H9 (cell line): ENCODE measurements at regions not wholly inside any gene's neighbourhood (a gene's known extent, or its start where the extent isn't known, plus 50 kb on each side); places are given as distances from the start of the nearest gene placed in this dataset.

Experiments
- DNase-seq: peaks from one replicate; pipeline ENCODE4 v3.0.0-alpha.2; 2017
- H2AFZ ChIP-seq: one replicate; pipeline ENCODE4 v1.6.1; 2013; ENCODE audit warnings: mild to moderate bottlenecking, low read length, control low read depth, moderate library complexity
- H2AK5ac ChIP-seq: 2 replicates; pipeline ENCODE4 v1.6.1; 2013; ENCODE audit warnings: low read length, control low read depth, mixed read lengths; ENCODE audit not compliant: insufficient read length
- H2BK120ac ChIP-seq: one replicate; pipeline ENCODE4 v1.6.1; 2013; ENCODE audit warnings: low read depth, mild to moderate bottlenecking, low read length, control low read depth, inconsistent platforms; ENCODE audit not compliant: poor library complexity, severe bottlenecking
- H2BK12ac ChIP-seq: 2 replicates; pipeline ENCODE4 v1.6.1; 2013; ENCODE audit warnings: low read length, control low read depth, mixed read lengths, low read depth; ENCODE audit not compliant: insufficient read length
- H2BK15ac ChIP-seq: 2 replicates; pipeline ENCODE4 v1.6.1; 2013; ENCODE audit warnings: low read depth, low read length, control low read depth
- H2BK20ac ChIP-seq: one replicate; pipeline ENCODE4 v1.6.1; 2013; ENCODE audit warnings: low read depth, mild to moderate bottlenecking, low read length, control low read depth, inconsistent platforms; ENCODE audit not compliant: poor library complexity, severe bottlenecking
- H2BK5ac ChIP-seq: 2 replicates; pipeline ENCODE4 v1.6.1; 2013; ENCODE audit warnings: low read length, control low read depth, mixed read lengths; ENCODE audit not compliant: insufficient read length
- H3K14ac ChIP-seq: 2 replicates; pipeline ENCODE4 v1.6.1; 2013; ENCODE audit warnings: low read length, control low read depth; ENCODE audit not compliant: insufficient read depth
- H3K18ac ChIP-seq: 2 replicates; pipeline ENCODE4 v1.6.1; 2013; ENCODE audit warnings: low read depth, mild to moderate bottlenecking, mixed read lengths, low read length, control low read depth; ENCODE audit not compliant: insufficient read length
- H3K23ac ChIP-seq: 2 replicates; pipeline ENCODE4 v1.6.1; 2013; ENCODE audit warnings: low read length, control low read depth, mixed read lengths, low read depth; ENCODE audit not compliant: insufficient read length
- H3K23me2 ChIP-seq: 2 replicates; pipeline ENCODE4 v1.6.1; 2013; ENCODE audit warnings: low read depth, mild to moderate bottlenecking, mixed read lengths, low read length, control low read depth; ENCODE audit not compliant: insufficient read length, poor library complexity, severe bottlenecking
- H3K27ac ChIP-seq: 2 replicates; pipeline ENCODE4 v1.5.1; 2013; ENCODE audit warnings: low read length, control low read depth, mixed read lengths, low read depth; ENCODE audit not compliant: insufficient read length
- H3K27me3 ChIP-seq: 2 replicates; pipeline ENCODE4 v1.6.1; 2013; ENCODE audit warnings: low read length, control low read depth, inconsistent platforms; ENCODE audit not compliant: insufficient read depth
- H3K4ac ChIP-seq: 2 replicates; pipeline ENCODE4 v1.6.1; 2013; ENCODE audit warnings: low read depth, mild to moderate bottlenecking, control low read depth, inconsistent platforms, low read length, moderate library complexity
- H3K4me1 ChIP-seq: 2 replicates; pipeline ENCODE4 v1.6.1; 2013; ENCODE audit warnings: low read length, control low read depth, inconsistent platforms; ENCODE audit not compliant: insufficient read depth
- H3K4me2 ChIP-seq: 2 replicates; pipeline ENCODE4 v1.6.1; 2013; ENCODE audit warnings: low read length, control low read depth, mixed read lengths; ENCODE audit not compliant: insufficient read length, insufficient read depth
- H3K56ac ChIP-seq: 2 replicates; pipeline ENCODE4 v1.6.1; 2013; ENCODE audit warnings: low read depth, mild to moderate bottlenecking, mixed read lengths, low read length, control low read depth; ENCODE audit not compliant: insufficient read length
- H3K79me1 ChIP-seq: 2 replicates; pipeline ENCODE4 v1.6.1; 2013; ENCODE audit warnings: low read depth, mild to moderate bottlenecking, moderate library complexity, low read length, control low read depth, inconsistent platforms; ENCODE audit not compliant: insufficient read depth, poor library complexity, severe bottlenecking
- H3K79me2 ChIP-seq: 2 replicates; pipeline ENCODE4 v1.6.1; 2013; ENCODE audit warnings: low read length, control low read depth, inconsistent platforms; ENCODE audit not compliant: insufficient read depth
- H3K9ac ChIP-seq: 2 replicates; pipeline ENCODE4 v1.6.1; 2013; ENCODE audit warnings: low read length, control low read depth, mixed read lengths; ENCODE audit not compliant: insufficient read length; ENCODE audit errors: extremely low read depth
- H3K9me3 ChIP-seq: one replicate; pipeline ENCODE4 v1.6.1; 2013; ENCODE audit warnings: low read depth, low read length, inconsistent platforms; ENCODE audit not compliant: control insufficient read depth
- H3T11ph ChIP-seq: one replicate; pipeline ENCODE4 v1.6.1; 2013; ENCODE audit warnings: mild to moderate bottlenecking, low read length, control low read depth, inconsistent platforms
- H4K20me1 ChIP-seq: one replicate; pipeline ENCODE4 v1.6.1; 2013; ENCODE audit not compliant: control insufficient read depth, insufficient read length, insufficient read depth
- H4K5ac ChIP-seq: 2 replicates; pipeline ENCODE4 v1.6.1; 2013; ENCODE audit warnings: low read depth, mild to moderate bottlenecking, mixed read lengths, low read length, control low read depth; ENCODE audit not compliant: insufficient read length
- H4K8ac ChIP-seq: replicated peaks from 2 replicates; pipeline ENCODE4 v1.6.1; 2013; ENCODE audit warnings: low read length, control low read depth, mixed read lengths, low read depth; ENCODE audit not compliant: insufficient read length
- H4K91ac ChIP-seq: 2 replicates; pipeline ENCODE4 v1.6.1; 2013; ENCODE audit warnings: low read depth, mild to moderate bottlenecking, moderate library complexity, mixed read lengths, low read length, control low read depth; ENCODE audit not compliant: insufficient read length
- H3K27ac Mint-ChIP-seq, 3 experiments: 2 replicates in 2 of 3; 3 replicates in 1 of 3; pipeline ENCODE4 v1.8.0; 2020 to 2021; ENCODE audit warnings: mixed read lengths in 3 of 3, mild to moderate bottlenecking in 1 of 3, moderate library complexity in 1 of 3
- H3K27me3 Mint-ChIP-seq: 2 replicates; pipeline ENCODE4 v1.8.0; 2021; ENCODE audit warnings: low read depth, mild to moderate bottlenecking, moderate library complexity, mixed read lengths
- H3K36me3 Mint-ChIP-seq, 3 experiments: 2 replicates in 2 of 3; 3 replicates in 1 of 3; pipeline ENCODE4 v1.8.0; 2020 to 2021; ENCODE audit warnings: low read depth in 3 of 3, mixed read lengths in 3 of 3; ENCODE audit not compliant: insufficient read depth in 1 of 3
- H3K4me1 Mint-ChIP-seq, 2 experiments: 2 replicates each; pipeline ENCODE4 v1.8.0; 2020; ENCODE audit warnings: mixed read lengths in 2 of 2
- H3K4me3 Mint-ChIP-seq, 2 experiments: 2 replicates in 1 of 2; 3 replicates in 1 of 2; pipeline ENCODE4 v1.8.0; 2020 to 2021; ENCODE audit warnings: mild to moderate bottlenecking in 2 of 2, mixed read lengths in 2 of 2, moderate library complexity in 1 of 2
- H3K9me3 Mint-ChIP-seq, 2 experiments: 2 replicates in 1 of 2; 3 replicates in 1 of 2; pipeline ENCODE4 v1.8.0; 2020; ENCODE audit warnings: mild to moderate bottlenecking in 2 of 2, mixed read lengths in 2 of 2, moderate library complexity in 1 of 2
- CTCF ChIP-seq: fragments of 200-600 bp; sonication (generic); conservative IDR thresholded peaks from 3 replicates; pipeline ENCODE4 v1.8.0; 2021; ENCODE audit warnings: antibody characterized with exemption, mild to moderate bottlenecking

- Mint-ChIP-seq H3K9me3 (no peaks in the 10 kb centered on the region), H3K27ac (no peak overlapping the region), H3K4me1 (peaks cover 0 to 2% of the 10 kb centered on the region in 2 experiments; a peak in 1 of 4 replicates), H3K27me3 (no peaks in the 10 kb centered on the region), H3K36me3 (no peaks in the 10 kb centered on the region), H3K4me3 (no peak overlapping the region)
- H4K91ac ChIP-seq = no peak overlapping the region
- no peak overlapping the region for H3T11ph ChIP-seq
- no peak overlapping the region for H2BK20ac ChIP-seq
- H3K27me3 ChIP-seq = no peaks in the 10 kb centered on the region
- H3K4ac ChIP-seq = no peak overlapping the region
- no peak overlapping the region for H3K23ac ChIP-seq
- H3K14ac ChIP-seq = no peak overlapping the region
- no peak overlapping the region for H3K4me2 ChIP-seq
- H3K27ac ChIP-seq = no peak overlapping the region
- no peak overlapping the region for H3K56ac ChIP-seq
- DNase-seq = no peak
- H3K9me3 ChIP-seq = no peaks in the 10 kb centered on the region
- no peaks in the 10 kb centered on the region for H3K4me1 ChIP-seq
- H2AFZ ChIP-seq = no peak overlapping the region
- no peak overlapping the region for H4K8ac ChIP-seq
- no peak for TF ChIP-seq CTCF
- H3K18ac ChIP-seq = no peak overlapping the region
- H2AK5ac ChIP-seq = no peak overlapping the region
- H2BK120ac ChIP-seq = no peak overlapping the region
- no peaks in the 10 kb centered on the region for H3K79me1 ChIP-seq
- H2BK12ac ChIP-seq = no peak overlapping the region
- no peak overlapping the region for H4K5ac ChIP-seq
- no peak overlapping the region for H3K9ac ChIP-seq
- H2BK15ac ChIP-seq = no peak overlapping the region
- H4K20me1 ChIP-seq = no peaks in the 10 kb centered on the region
- H3K23me2 ChIP-seq = no peaks in the 10 kb centered on the region
- no peaks in the 10 kb centered on the region for H3K79me2 ChIP-seq
- no peak overlapping the region for H2BK5ac ChIP-seq
Observed at GRCh38 chr5:119741691-119742090, 112.3 kb downstream of the FAM170A start.
